Gastroesophageal sphincter (tissue), 4 donors: ENCODE measurements at regions not wholly inside any gene's neighbourhood (a gene's known extent, or its start where the extent isn't known, plus 50 kb on each side); places are given as distances from the start of the nearest gene placed in this dataset.

ENCODE experiments used
- ATAC-seq: fragments of 150-250 bp; one replicate; pipeline ENCODE4 v1.9.1; 2016; ENCODE audit warnings: mild to moderate bottlenecking, moderate library complexity
- H3K27ac ChIP-seq, 4 donors: fragments of 200-600 bp; sonication (generic) in 3 of 4; 1 replicate in 3 of 4; 2 replicates in 1 of 4; pipeline ENCODE4 v1.5.1; 2016 to 2019
- H3K27me3 ChIP-seq: fragments of 200-600 bp; sonication (generic); one replicate; pipeline ENCODE4 v1.5.1; 2019
- H3K36me3 ChIP-seq, 2 donors: fragments of 200-600 bp; sonication (generic); one replicate each; pipeline ENCODE4 v1.5.1; 2019; ENCODE audit warnings: control low read depth in 1 of 2
- H3K4me1 ChIP-seq, 3 donors: fragments of 200-600 bp; sonication (generic); 1 replicate in 2 of 3; 2 replicates in 1 of 3; pipeline ENCODE4 v1.5.1; 2016 to 2019; ENCODE audit warnings: control low read depth in 2 of 3
- H3K4me3 ChIP-seq, 2 donors: fragments of 200-600 bp; sonication (generic); one replicate each; pipeline ENCODE4 v1.5.1; 2019; ENCODE audit warnings: mild to moderate bottlenecking in 1 of 2, moderate library complexity in 1 of 2
- H3K9me3 ChIP-seq, 3 donors: fragments of 200-600 bp; sonication (generic); one replicate each; pipeline ENCODE4 v1.5.1; 2017 to 2019; ENCODE audit warnings: control low read depth in 2 of 3
- EP300 ChIP-seq: sonication (generic); formaldehyde crosslinking; IDR thresholded peaks from one replicate; pipeline ENCODE4 v1.6.1; 2017; ENCODE audit warnings: antibody characterized with exemption, mild to moderate bottlenecking
- POLR2A ChIP-seq, 2 donors: fragments of 450-650 bp; IDR thresholded peaks; one replicate each; pipeline ENCODE4 v1.6.1; 2017; ENCODE audit warnings: antibody characterized with exemption in 2 of 2, mild to moderate bottlenecking in 2 of 2, moderate library complexity in 1 of 2
- POLR2AphosphoS5 ChIP-seq: sonication (generic); formaldehyde crosslinking; IDR thresholded peaks from one replicate; pipeline ENCODE4 v1.6.1; 2017; ENCODE audit warnings: antibody characterized with exemption
- WGBS, 2 donors: methylation state at CpG; one replicate each; pipeline ENCODE4 v1.1.5; 2018; ENCODE audit warnings: low coverage in 1 of 2; 5-methylcytosine and 5-hydroxymethylcytosine counted together
- TF ChIP-seq, protein P1 (sequence below), 4 experiments: fragments of 200-600 bp in 2 of 4; fragments of 450-650 bp in 2 of 4; sonication (generic) in 1 of 4; IDR thresholded peaks; one replicate each; pipeline ENCODE4 v1.5.1; 2017 to 2019; ENCODE audit warnings: antibody characterized with exemption in 4 of 4, mild to moderate bottlenecking in 2 of 4, moderate library complexity in 2 of 4

DNA sequence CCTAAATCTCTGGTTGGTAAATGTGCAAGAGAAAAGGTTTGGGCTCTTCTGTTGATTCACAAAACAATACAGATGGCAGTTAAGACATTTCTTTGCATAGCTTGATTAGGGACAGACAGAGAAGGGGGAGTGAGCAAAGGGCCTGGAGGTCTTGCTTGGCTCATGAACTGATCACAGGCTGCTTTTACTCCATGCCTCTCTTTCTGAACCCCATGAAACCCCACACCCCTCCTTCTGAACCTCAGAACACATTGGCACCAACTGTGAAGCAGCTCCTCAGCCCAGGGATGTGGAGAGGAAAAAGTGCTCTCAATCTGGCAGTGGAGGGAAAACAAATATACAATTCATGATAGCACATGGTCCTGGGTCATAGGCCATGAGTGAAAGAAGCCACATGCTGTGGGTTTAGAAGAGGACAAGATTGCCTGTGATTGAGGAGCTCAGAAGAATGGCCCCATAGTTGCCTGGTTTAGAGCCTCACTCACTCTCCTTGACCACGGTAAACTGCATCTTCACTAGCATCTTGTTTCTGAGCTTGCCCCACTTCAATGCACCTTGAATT lies 111.6 kb upstream of the GADD45A start:
- WGBS, 2 donors: 91 to 100% methylated on average over 1 of the region's 1 CpG
- H3K4me1 ChIP-seq: peaks cover 0 to 17% (median 8%) of the 10 kb centered on the region in 3 donors
- H3K9me3 ChIP-seq: no peaks in the 10 kb centered on the region
- H3K4me3 ChIP-seq: no peak overlapping the region
- H3K27me3 ChIP-seq: no peaks in the 10 kb centered on the region
- ATAC-seq: no peak
- no peak overlapping the region for H3K27ac ChIP-seq
- TF ChIP-seq EP300 (no peak), POLR2AphosphoS5 (no peak), POLR2A (IDR thresholded peaks at IDR 0.05) (no peak)
- TF ChIP-seq, protein P1, sequence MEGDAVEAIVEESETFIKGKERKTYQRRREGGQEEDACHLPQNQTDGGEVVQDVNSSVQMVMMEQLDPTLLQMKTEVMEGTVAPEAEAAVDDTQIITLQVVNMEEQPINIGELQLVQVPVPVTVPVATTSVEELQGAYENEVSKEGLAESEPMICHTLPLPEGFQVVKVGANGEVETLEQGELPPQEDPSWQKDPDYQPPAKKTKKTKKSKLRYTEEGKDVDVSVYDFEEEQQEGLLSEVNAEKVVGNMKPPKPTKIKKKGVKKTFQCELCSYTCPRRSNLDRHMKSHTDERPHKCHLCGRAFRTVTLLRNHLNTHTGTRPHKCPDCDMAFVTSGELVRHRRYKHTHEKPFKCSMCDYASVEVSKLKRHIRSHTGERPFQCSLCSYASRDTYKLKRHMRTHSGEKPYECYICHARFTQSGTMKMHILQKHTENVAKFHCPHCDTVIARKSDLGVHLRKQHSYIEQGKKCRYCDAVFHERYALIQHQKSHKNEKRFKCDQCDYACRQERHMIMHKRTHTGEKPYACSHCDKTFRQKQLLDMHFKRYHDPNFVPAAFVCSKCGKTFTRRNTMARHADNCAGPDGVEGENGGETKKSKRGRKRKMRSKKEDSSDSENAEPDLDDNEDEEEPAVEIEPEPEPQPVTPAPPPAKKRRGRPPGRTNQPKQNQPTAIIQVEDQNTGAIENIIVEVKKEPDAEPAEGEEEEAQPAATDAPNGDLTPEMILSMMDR (IDR thresholded peaks at IDR 0.05): no peak
- H3K36me3 ChIP-seq: no peaks in the 10 kb centered on the region

DNA sequence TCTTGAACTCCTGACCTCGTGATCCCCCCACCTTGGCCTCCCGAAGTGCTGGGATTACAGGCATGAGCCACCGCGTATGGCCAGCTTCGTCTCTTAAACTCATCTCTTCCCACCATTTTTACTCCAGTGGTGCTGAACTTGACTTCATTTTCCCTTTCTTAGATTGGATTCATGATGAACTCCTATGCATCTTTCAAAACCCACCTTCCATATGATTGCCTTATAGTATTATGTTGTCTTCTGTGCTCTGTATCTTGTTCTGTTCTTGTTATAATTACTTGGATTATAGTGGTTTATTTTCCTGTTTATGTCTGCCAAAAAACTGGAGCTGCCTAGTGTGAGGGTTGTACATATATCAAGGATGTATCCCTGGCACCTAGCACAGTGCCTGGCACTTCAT lies 110.8 kb upstream of the GADD45A start:
- Histone ChIP-seq H3K4me1 (peaks cover 0 to 17% (median 8%) of the 10 kb centered on the region in 3 donors), H3K36me3 (no peaks in the 10 kb centered on the region), H3K27ac (no peak overlapping the region), H3K4me3 (no peak overlapping the region), H3K9me3 (no peaks in the 10 kb centered on the region), H3K27me3 (no peaks in the 10 kb centered on the region)
- ATAC-seq: no peak
- TF ChIP-seq, protein P1 (IDR thresholded peaks at IDR 0.05): no peak
- no peak for TF ChIP-seq POLR2A (IDR thresholded peaks at IDR 0.05)
- no peak for TF ChIP-seq EP300
- TF ChIP-seq POLR2AphosphoS5: no peak
- WGBS, 2 donors: 90 to 97% methylated on average over 5 of the region's 5 CpGs

DNA sequence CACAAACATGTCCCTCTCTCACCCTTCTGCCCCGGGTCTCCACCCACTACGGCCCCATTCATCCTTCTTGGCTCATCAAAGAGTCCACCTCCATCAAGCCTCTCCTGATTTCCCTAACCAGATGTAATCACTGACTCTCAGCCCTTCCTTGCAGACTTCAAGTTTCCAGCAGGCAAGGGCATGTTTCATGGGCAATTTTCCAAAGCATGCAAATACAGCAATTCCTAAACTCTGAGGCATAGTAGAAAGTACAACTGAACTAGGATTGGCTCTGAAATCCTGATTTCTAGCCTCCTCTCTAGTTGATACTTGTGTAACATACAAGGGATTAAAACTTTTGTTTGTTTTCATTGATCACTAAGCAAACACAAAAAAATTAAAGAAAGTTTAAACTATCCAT lies 109.1 kb upstream of the GADD45A start:
- H3K36me3 ChIP-seq: no peaks in the 10 kb centered on the region
- H3K27me3 ChIP-seq: no peaks in the 10 kb centered on the region
- 74% methylated on average over 2 of the region's 2 CpGs; no CpG with 5 or more reads in 1 of the 2 donors for WGBS, 2 donors
- no peaks in the 10 kb centered on the region for H3K9me3 ChIP-seq
- peaks cover 0 to 17% (median 8%) of the 10 kb centered on the region in 3 donors for H3K4me1 ChIP-seq
- ATAC-seq: no peak
- no peak overlapping the region for H3K27ac ChIP-seq
- TF ChIP-seq, protein P1 (IDR thresholded peaks at IDR 0.05): no peak
- TF ChIP-seq POLR2AphosphoS5: no peak
- TF ChIP-seq EP300: no peak
- TF ChIP-seq POLR2A (IDR thresholded peaks at IDR 0.05): no peak
- no peak overlapping the region for H3K4me3 ChIP-seq

DNA sequence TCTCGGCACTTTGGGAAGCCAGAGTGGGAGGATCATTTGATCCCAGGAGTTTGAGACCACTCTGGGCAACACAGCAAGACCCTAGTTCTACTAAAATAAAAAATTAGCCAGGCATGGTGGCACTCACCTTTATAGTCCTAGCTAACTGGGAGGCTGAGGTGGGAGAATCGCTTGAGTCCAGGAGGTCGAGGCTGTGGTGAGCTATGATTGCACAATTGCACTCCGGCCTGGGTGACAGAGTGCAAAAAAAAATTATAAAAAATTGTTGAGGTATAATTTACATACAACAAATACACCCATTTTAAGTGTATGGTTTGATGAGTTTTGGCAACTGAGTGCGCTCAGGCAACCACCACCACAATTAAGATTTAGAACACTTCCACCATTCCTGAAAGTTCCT lies 108.5 kb upstream of the GADD45A start:
- H3K27ac ChIP-seq: no peak overlapping the region
- no peaks in the 10 kb centered on the region for H3K9me3 ChIP-seq
- H3K4me1 ChIP-seq: peaks cover 0 to 17% (median 8%) of the 10 kb centered on the region in 3 donors
- TF ChIP-seq POLR2A (IDR thresholded peaks at IDR 0.05) (no peak), EP300 (no peak), POLR2AphosphoS5 (no peak)
- TF ChIP-seq, protein P1 (IDR thresholded peaks at IDR 0.05): no peak
- H3K36me3 ChIP-seq: no peaks in the 10 kb centered on the region
- 95 to 100% methylated on average over 3 to 5 of the region's 5 CpGs for WGBS, 2 donors
- no peak for ATAC-seq
- no peaks in the 10 kb centered on the region for H3K27me3 ChIP-seq
- no peak overlapping the region for H3K4me3 ChIP-seq

DNA sequence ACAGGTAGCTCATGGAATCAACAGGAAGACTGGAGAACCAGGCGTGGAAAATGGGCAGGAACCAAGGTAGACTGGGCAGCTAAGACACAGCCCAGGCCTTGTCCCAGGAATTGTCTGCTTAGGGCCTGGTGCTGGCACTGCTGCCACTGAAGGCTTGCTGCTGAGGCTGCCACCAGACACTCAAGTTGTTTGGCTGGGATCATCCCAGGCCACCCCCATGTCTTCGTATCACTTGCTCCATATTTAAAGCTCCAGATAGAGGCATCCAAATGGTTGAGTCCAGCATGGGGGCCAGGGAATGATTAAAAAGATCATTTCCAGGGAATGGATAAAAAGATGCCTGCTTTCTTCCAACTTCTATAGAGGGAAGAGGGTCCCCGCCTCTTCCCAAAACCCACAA lies 107.4 kb upstream of the GADD45A start:
- no peak for ATAC-seq
- H3K36me3 ChIP-seq: no peaks in the 10 kb centered on the region
- 87% methylated on average over 3 of the region's 3 CpGs; no CpG with 5 or more reads in 1 of the 2 donors for WGBS, 2 donors
- H3K4me3 ChIP-seq: no peak overlapping the region
- no peak overlapping the region for H3K27ac ChIP-seq
- H3K27me3 ChIP-seq: no peaks in the 10 kb centered on the region
- peaks cover 0 to 8% (median 3%) of the 10 kb centered on the region in 3 donors for H3K4me1 ChIP-seq
- no peaks in the 10 kb centered on the region for H3K9me3 ChIP-seq
- TF ChIP-seq POLR2AphosphoS5: no peak
- TF ChIP-seq EP300: no peak
- TF ChIP-seq, protein P1 (IDR thresholded peaks at IDR 0.05): no peak
- no peak for TF ChIP-seq POLR2A (IDR thresholded peaks at IDR 0.05)
